HEK293 (cell line): ENCODE measurements at regions not wholly inside any gene's neighbourhood (a gene's known extent, or its start where the extent isn't known, plus 50 kb on each side); places are given as distances from the start of the nearest gene placed in this dataset.

Source experiments
- CTCF ChIA-PET: fragments of 350-600 bp; formaldehyde crosslinking; extraction: SDS; loops from one replicate; lab custom pipeline; 2021; ENCODE audit warnings: antibody characterized with exemption; lab: Yijun Ruan, JAX
- POLR2A ChIA-PET: fragments of 300-600 bp; formaldehyde crosslinking; extraction: SDS; loops from one replicate; lab custom pipeline; 2020; ENCODE audit warnings: antibody characterized with exemption, inconsistent platforms; lab: Yijun Ruan, JAX
- H3K27ac ChIP-seq: fragments of 200-500 bp; sonication (Bioruptor generic); 2 replicates; pipeline ENCODE4 v1.5.1; 2014; ENCODE audit warnings: low read depth, low read length, control low read depth, inconsistent platforms; ENCODE audit errors: extremely low read depth
- H3K36me3 ChIP-seq, 2 experiments: fragments of 200-500 bp in 1 of 2; sonication (Bioruptor generic) in 1 of 2; 1 replicate in 1 of 2; 2 replicates in 1 of 2; pipeline ENCODE4 v1.5.1; 2014 to 2017; ENCODE audit warnings: inconsistent platforms in 2 of 2, low read length in 2 of 2; ENCODE audit not compliant: control insufficient read depth in 2 of 2, insufficient read depth in 1 of 2
- H3K4me1 ChIP-seq: fragments of 200-500 bp; sonication (Bioruptor generic); 2 replicates; pipeline ENCODE4 v1.5.1; 2014; ENCODE audit warnings: mild to moderate bottlenecking, low read length, inconsistent platforms; ENCODE audit not compliant: control insufficient read depth, insufficient read depth
- H3K4me3 ChIP-seq: 2 replicates; pipeline ENCODE4 v1.5.1; 2011; ENCODE audit warnings: low read depth, mild to moderate bottlenecking, control low read depth, low read length, moderate library complexity
- H3K9me3 ChIP-seq: fragments of 200-500 bp; sonication (Bioruptor generic); 2 replicates; pipeline ENCODE4 v1.5.1; 2014; ENCODE audit warnings: low read depth, low read length, inconsistent platforms; ENCODE audit not compliant: control insufficient read depth, insufficient read depth
- EGR2 ChIP-seq: fragments of 450-650 bp; formaldehyde crosslinking; IDR thresholded peaks from 2 replicates; pipeline ENCODE4 v1.5.1; 2016; ENCODE audit warnings: low read depth, missing biosample characterization, missing genetic modification characterization
- SCRT2 ChIP-seq: fragments of 450-650 bp; formaldehyde crosslinking; IDR thresholded peaks from 2 replicates; pipeline ENCODE4 v1.5.1; 2016; ENCODE audit warnings: missing biosample characterization, missing genetic modification characterization
- SP7 ChIP-seq: fragments of 450-650 bp; formaldehyde crosslinking; IDR thresholded peaks from 2 replicates; pipeline ENCODE4 v1.5.1; 2016; ENCODE audit warnings: missing biosample characterization, missing genetic modification characterization
- ZBTB20 ChIP-seq: fragments of 450-650 bp; formaldehyde crosslinking; IDR thresholded peaks from 2 replicates; pipeline ENCODE4 v1.5.1; 2016; ENCODE audit warnings: missing biosample characterization, missing genetic modification characterization
- ZBTB49 ChIP-seq: fragments of 450-650 bp; formaldehyde crosslinking; IDR thresholded peaks from 2 replicates; pipeline ENCODE4 v1.5.1; 2016; ENCODE audit warnings: missing biosample characterization, missing genetic modification characterization, low read depth
- ZBTB8A ChIP-seq: fragments of 450-650 bp; formaldehyde crosslinking; IDR thresholded peaks from 2 replicates; pipeline ENCODE4 v1.5.1; 2016; ENCODE audit warnings: missing biosample characterization, missing genetic modification characterization
- ZFP69B ChIP-seq: fragments of 450-650 bp; formaldehyde crosslinking; IDR thresholded peaks from 2 replicates; pipeline ENCODE4 v1.5.1; 2016; ENCODE audit warnings: missing biosample characterization, missing genetic modification characterization
- ZNF214 ChIP-seq: fragments of 450-650 bp; formaldehyde crosslinking; IDR thresholded peaks from 2 replicates; pipeline ENCODE4 v1.5.1; 2017; ENCODE audit warnings: missing biosample characterization, mild to moderate bottlenecking, missing genetic modification characterization, borderline replicate concordance
- ZNF280C ChIP-seq: fragments of 450-650 bp; formaldehyde crosslinking; IDR thresholded peaks from 2 replicates; pipeline ENCODE4 v1.5.1; 2016; ENCODE audit warnings: missing biosample characterization, missing genetic modification characterization
- ZNF280D ChIP-seq: fragments of 450-650 bp; formaldehyde crosslinking; IDR thresholded peaks from 2 replicates; pipeline ENCODE4 v1.5.1; 2016; ENCODE audit warnings: missing biosample characterization, missing genetic modification characterization
- ZNF335 ChIP-seq: fragments of 450-650 bp; formaldehyde crosslinking; conservative IDR thresholded peaks from 2 replicates; pipeline ENCODE4 v1.5.1; 2016; ENCODE audit warnings: missing biosample characterization, missing genetic modification characterization
- ZNF37A ChIP-seq: fragments of 450-650 bp; IDR thresholded peaks from 2 replicates; pipeline ENCODE4 v1.5.1; 2018; ENCODE audit warnings: missing biosample characterization, missing genetic modification characterization
- ZNF449 ChIP-seq: fragments of 450-650 bp; formaldehyde crosslinking; IDR thresholded peaks from 2 replicates; pipeline ENCODE4 v1.5.1; 2017; ENCODE audit warnings: missing biosample characterization, mild to moderate bottlenecking, missing genetic modification characterization, moderate library complexity
- ZNF501 ChIP-seq: fragments of 450-650 bp; formaldehyde crosslinking; IDR thresholded peaks from 2 replicates; pipeline ENCODE4 v1.5.1; 2016; ENCODE audit warnings: missing biosample characterization, missing genetic modification characterization
- ZNF514 ChIP-seq: fragments of 450-650 bp; formaldehyde crosslinking; IDR thresholded peaks from 2 replicates; pipeline ENCODE4 v1.5.1; 2016; ENCODE audit warnings: missing biosample characterization, missing genetic modification characterization
- ZNF571 ChIP-seq: fragments of 450-650 bp; formaldehyde crosslinking; IDR thresholded peaks from 2 replicates; pipeline ENCODE4 v1.5.0; 2017; ENCODE audit warnings: missing biosample characterization, missing genetic modification characterization
- ZNF596 ChIP-seq: fragments of 450-650 bp; IDR thresholded peaks from 2 replicates; pipeline ENCODE4 v1.5.0; 2018; ENCODE audit warnings: missing biosample characterization, mild to moderate bottlenecking, missing genetic modification characterization, moderate library complexity
- ZNF623 ChIP-seq: fragments of 450-650 bp; formaldehyde crosslinking; IDR thresholded peaks from 2 replicates; pipeline ENCODE4 v1.5.1; 2016; ENCODE audit warnings: missing biosample characterization, missing genetic modification characterization
- ZNF645 ChIP-seq: fragments of 450-650 bp; formaldehyde crosslinking; IDR thresholded peaks from 2 replicates; pipeline ENCODE4; 2016; ENCODE audit warnings: missing biosample characterization, missing genetic modification characterization

- ChIA-PET POLR2A (no interaction called here), CTCF (no interaction called here)
- no peak overlapping the region for H3K4me3 ChIP-seq
- H3K9me3 ChIP-seq: no peaks in the 10 kb centered on the region
- H3K36me3 ChIP-seq: no peaks in the 10 kb centered on the region
- H3K4me1 ChIP-seq: no peaks in the 10 kb centered on the region
- TF ChIP-seq ZNF280D (tag by site-specific recombination): no peak
- TF ChIP-seq ZNF214 (tag by site-specific recombination): no peak
- no peak for TF ChIP-seq ZNF501 (tag by site-specific recombination)
- no peak for TF ChIP-seq ZBTB49 (tag by site-specific recombination)
- no peak for TF ChIP-seq ZNF571 (tag by site-specific recombination)
- TF ChIP-seq ZNF449 (tag by site-specific recombination): no peak
- no peak for TF ChIP-seq EGR2 (tag by site-specific recombination)
- no peak for TF ChIP-seq ZNF623 (tag by site-specific recombination)
- no peak for TF ChIP-seq ZNF514 (tag by site-specific recombination)
- no peak for TF ChIP-seq ZNF335 (tag by site-specific recombination)
- no peak for TF ChIP-seq SCRT2
- H3K27ac ChIP-seq: no peak overlapping the region
These were observed 501.5 kb upstream of the CELF4 start for GRCh38 chr18:38067086-38067485.

GRCh38 chr18:38052879-38053590 lies 487.4 kb upstream of the CELF4 start:
- CTCF ChIA-PET: no interaction called here

More at GRCh38 chr18:38052879-38053590, 487.4 kb upstream of the CELF4 start:
- Histone ChIP-seq H3K4me3 (no peak overlapping the region), H3K36me3 (no peaks in the 10 kb centered on the region), H3K27ac (no peak overlapping the region), H3K4me1 (no peaks in the 10 kb centered on the region), H3K9me3 (no peaks in the 10 kb centered on the region)
- POLR2A ChIA-PET: no interaction called here
- TF ChIP-seq ZNF280C (tag by site-specific recombination): no peak
- no peak for TF ChIP-seq ZBTB8A (tag by site-specific recombination)
- no peak for TF ChIP-seq ZFP69B (tag by site-specific recombination)
- no peak for TF ChIP-seq ZNF596 (tag by site-specific recombination)
- no peak for TF ChIP-seq SP7
- TF ChIP-seq ZNF645: no peak
- no peak for TF ChIP-seq ZBTB20
- no peak for TF ChIP-seq ZNF37A (tag by site-specific recombination)
